Amniotic epithelial cell (primary cell): ENCODE measurements at regions not wholly inside any gene's neighbourhood (a gene's known extent, or its start where the extent isn't known, plus 50 kb on each side); places are given as distances from the start of the nearest gene placed in this dataset.

ENCODE experiments used
- DNase-seq: peaks from one replicate; pipeline ENCODE4 v3.0.0-alpha.2; 2010; ENCODE audit warnings: low read depth

DNA sequence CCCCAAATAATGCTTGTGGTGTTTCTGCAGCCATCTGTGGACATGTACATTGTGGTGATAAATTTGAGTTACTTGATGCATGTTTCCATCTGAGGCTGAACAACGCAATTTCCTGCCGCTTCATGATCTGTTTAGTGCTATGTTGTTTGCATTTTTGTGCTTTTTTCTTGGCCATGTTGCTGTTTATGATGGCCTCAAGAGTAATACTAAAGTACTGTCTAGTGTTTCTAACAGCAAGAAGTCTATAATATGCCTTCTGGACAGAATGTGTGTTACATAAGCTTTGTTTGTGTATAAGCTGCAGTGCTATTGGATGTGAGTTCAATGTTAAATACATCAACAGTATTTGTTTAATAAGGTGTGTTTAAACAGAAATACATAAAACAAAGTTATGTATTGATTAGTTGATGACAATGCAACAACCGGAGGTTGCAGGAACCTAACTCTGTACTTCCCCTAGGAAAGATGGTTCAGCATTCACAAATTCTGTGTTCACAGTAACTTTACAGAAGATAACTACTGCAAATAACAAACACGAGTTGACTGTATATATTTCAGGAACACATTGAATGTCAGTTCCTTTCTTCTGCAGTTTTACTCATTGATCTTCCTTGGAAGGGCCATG lies 114.8 kb upstream of the USP24 start:
- no peak for DNase-seq

DNA sequence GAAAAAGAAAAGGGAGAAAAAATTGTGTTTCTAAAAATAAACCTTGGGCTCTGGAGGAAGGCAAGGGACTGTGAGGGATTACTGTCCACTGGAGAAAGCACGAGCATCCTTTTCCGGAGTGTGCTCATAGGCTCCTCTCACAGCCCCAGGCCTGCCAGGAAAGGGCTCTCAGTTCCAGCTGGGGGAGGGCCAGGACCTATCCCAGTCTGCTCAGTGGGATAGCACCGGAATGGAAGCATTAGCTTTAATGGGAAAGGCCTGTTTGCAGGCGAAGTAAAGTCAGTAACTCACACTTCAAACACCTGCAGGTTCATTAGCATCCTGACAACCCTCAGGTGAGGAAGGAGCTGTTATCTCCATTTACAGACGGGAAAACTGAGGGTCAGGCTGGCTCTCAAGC lies 113.9 kb upstream of the USP24 start:
- no peak for DNase-seq

DNA sequence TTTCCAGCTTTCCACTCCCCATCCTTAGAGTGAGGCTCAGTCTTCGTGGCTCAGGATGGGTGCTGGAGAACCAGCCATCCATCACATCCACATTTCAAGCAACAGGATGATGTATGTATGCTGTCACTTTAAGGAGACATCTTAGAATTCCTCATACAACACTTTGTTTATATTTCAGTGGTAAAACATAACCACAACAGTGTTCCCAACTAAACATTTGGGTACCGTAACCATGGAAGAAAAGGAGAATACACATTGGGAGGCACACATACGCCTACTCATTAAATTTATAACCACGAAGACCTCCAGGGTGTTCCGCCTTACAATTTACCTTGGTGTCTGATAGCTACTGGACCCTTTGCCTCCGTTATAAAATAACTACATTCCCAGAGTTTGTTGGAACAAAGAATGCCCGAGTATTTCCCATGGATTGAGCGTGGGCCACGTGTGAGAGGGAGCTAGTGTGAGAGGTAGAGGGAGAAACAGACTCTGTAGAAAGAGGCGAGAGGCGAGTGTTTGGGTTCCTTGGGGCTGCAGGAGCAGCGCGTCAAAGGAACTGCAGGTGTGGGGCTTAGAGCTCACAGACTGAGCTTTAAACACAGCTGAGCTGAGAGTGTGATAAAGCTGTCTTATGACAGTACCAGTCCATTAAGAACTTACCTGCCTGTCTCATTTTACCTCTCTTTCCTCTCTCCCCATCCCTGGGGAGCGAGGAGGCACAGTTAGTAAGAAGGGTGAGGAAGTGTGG lies 111.5 kb upstream of the USP24 start:
- DNase-seq, result no peak

DNA sequence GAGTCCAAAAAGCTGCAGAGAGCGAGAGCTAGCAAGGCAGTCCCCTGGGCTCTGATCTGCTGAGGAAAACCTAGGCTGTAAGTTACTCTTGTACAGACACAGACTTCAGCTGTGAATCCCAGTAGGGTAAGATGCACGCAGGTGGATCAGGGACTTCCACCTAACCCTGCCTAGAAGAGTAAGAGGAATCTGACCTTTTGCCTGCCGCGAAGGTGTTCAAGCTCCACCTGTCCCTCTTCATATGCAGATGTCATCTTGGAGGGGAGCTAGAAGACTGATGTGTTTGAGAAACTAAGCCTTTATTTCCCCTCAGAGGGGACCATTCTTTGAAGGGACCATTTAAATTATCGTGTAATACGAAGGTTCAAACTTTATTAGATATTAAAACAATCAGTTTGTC lies 108.6 kb upstream of the USP24 start:
- no peak for DNase-seq

DNA sequence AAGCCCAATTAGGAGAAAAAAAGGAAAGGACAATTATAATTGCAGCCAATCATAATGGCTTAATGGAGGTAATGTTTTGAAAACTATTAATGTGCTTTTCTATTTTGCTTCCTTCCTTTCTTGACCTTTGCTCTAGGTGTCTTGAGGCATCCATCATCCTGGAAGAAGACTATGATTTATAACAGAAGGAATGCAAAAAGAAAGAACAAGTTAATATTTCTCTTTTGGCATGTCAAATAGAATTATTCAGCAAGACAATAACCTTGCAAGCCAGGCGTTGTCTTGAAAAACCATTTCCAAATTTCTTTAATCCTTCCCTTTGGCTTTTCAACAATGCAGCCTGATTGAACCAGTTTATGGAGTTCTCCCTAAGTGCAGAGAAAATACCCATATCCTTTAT lies 107.7 kb upstream of the USP24 start:
- no peak for DNase-seq

DNA sequence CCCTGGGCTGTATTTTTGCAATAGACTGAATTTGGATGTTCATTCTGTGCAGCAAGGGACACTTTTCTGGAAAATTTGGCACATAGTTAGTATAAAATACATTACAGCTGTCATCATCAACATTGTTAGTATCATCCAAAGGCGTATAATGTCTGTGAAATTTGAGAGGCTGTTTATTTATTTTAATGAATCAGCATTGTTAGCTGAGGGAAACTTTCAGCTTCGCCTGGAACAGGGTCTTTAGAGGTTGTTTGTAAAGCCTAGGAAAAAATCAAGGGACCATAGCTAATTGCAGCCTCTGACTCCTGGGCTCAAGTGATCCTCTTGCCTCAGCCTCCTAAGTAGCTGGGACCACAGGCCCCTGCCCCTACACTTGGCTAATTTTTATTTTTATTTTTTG lies 106.8 kb upstream of the USP24 start:
- DNase-seq, result no peak

DNA sequence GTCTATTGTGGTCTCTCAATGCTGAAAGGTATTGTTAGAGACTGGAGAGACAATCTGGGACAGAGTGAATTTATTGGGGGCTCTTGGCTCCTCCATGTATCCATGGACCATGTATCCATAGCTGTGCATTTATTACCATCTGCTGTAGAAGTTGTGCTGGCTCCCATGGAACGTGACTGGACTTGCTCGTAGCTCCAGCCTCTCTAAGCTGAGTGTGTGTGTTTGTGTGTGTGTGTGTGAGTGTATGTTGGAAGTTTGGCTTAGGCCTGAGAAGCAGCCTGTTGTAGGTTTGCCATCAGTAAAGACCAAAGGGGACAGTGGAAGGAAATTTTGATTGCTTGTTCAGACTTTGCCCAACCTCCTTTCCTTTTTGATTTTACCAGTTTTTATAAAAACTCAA lies 105.7 kb upstream of the USP24 start:
- no peak for DNase-seq

DNA sequence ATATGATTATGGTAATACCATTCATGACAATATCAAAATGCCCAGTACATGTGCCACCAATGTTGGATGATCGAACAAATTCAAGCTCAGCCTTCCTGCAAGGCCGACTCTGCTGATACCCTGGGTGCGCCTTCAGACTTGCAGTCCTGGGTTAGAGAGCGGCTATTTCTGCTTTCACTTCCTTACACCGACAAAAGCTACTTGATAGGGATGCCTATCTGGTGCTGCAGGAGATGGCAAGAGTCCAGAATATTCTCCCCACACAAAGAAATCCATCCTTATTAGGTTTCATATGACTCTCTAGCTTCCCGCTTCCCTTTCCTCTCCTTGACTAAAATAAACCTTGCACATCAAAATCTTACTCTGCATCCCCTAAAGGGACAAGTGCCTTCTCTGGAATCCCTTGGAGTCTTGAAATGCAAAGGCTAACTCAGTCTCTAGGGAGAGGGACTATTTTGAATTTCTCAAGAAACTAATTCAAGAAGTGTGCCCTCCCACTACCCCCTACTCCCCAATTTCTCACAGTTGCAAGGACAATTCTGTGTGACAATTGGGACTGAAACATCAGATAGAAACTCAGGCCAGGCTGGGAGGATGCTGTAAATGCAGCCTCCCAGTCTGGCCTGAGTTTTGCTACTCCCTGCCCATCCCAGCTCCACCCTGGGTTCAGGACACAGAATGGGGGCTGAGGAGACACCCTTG lies 103.1 kb upstream of the USP24 start:
- DNase-seq, result no peak

DNA sequence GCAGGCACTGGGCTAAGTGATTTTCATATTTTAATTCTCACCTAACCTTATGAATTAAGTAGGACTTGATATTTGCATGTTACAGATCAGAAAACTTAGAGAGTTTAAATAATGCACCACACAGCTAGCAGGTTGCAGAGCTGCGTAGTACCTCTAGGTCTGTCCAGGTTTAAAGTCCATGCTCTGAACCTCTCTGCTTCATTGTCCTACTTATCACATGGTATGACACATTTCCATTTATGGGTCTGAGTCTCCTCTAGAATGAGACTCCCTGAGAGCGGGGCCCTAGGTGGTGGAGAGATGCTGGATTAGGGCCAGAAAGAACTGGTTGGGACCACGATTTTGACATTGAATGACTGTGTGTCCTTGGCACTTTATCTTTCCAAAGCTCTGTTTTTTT lies 102.5 kb upstream of the USP24 start:
- no peak for DNase-seq

DNA sequence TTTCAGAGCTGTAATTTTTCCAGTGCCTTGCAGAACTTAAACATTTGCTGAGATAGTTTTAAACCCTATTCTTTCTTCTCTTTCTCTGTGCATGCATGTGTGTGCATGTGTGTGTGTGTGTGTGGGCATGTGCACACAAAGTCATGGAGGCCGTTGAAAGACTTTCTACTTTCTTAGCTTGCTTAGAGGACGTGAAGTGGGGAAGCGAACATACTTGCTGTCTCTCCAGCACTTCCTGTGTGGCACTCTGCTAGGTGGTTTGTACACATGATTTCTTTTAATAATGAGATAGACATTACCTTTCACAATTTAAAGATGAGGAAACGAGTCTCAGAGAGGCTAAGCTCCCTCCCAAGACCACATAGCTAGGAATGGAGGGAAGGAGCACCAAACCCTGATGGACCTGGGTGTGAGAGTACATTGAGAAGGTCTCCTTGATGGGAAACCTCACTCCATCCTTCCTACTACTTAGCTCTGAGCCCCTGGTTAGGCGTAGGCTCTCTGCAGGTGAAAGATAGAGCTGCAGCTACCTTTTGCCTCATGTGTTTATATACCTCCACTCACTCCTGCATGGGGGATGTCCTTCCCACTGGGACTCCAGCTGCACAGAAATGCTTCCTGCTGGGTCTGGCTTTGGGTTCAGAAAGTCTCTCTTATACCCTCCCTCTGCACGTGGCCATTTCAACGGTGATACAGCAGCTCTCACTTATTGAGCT lies 101.9 kb upstream of the USP24 start:
- DNase-seq, result no peak

DNA sequence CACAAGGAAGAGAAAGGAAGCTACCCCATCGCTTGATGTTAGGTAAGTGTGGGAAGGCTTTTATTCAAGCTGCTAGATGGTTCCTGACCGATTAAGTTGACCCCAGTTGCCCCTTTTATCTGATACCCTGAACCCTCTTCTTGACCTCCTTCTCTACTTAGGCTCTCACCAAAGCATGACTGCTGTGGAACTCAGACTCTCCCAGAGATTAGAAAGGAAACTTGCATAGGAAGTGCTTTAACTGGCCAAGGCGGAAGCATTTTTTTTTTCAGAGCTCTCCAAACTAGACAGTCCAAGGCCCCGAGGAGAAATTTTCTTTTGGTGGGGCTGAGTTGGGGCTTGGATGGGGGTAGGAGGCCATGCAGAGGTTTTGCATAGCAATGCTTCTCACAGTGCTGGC lies 101.3 kb upstream of the USP24 start:
- no peak for DNase-seq

DNA sequence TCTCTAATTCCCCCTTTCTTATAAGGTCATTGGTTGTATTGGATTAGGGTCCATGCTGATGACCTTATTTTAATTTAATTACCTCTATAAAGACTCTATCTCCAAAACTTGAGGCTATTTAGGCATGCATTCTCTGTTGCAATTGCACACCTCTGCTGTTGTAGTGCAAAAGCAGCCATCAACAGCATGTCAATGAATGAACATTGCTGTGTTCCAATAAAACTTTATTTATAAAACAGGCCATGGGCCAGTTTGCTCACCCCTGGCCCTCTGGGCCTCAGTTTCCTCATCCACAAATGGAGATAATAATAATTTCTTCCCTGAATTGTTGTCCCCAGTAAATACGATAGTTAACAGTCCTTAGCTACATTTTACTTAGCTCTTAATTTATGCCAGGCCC lies 100.4 kb upstream of the USP24 start:
- DNase-seq, result no peak

DNA sequence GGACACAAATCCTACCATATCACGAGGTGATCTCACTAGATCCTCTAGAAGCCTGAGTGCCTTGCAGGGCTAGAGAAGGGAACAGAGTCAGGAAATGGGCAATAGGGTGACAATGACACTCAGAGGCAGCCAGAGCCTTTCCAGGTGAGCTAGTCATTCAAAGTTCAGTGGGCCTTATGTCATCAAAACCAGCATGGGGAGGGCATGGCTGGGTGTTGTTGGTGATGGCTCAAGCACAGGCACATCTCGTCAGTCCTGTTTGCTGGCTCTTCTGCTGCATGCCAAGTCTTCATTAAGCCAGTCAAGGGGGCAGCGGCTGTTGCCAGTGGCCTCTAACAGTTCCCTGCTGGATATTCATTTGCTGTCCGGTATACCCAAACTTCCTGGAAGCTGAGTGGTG lies 99.6 kb upstream of the USP24 start:
- no peak for DNase-seq

DNA sequence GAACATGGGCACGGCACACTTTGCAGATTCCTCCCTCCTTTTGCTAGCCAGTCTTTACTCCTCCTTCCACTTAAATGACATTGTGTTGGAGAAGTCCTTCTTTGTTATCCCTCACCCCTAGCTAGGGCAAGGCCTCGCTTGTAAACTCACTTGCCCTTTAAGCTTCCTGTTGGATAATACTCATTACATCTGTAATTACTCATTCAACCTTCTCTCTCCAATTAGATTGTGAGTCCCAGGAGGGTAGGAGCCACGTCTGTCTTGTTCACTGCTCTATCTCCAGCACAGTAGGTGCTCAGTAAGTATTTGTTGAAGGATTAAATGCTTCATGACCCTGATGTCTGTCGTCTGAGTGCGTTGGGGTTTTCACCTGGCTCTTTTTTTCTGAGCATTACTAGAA lies 98.7 kb upstream of the USP24 start:
- DNase-seq, result no peak

DNA sequence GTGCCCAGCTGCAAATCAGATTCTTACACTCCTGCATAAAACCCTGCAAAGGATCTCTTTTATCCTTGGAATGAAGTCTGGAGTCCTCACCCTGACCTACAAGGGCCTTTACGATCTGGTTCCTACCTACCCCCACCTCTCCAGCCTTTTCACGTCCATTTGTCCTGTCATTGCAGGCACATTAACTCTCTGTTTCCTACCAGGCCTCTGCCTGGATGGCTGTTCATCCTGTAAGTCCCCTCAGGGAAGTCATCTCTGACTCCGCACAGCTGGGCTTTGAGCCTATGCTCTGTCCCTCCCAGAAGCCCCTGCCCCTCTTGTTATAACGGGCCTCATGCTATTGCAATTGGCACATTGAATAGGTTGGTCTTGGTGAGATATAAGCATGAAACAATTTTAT lies 96.8 kb upstream of the USP24 start:
- DNase-seq, result no peak

DNA sequence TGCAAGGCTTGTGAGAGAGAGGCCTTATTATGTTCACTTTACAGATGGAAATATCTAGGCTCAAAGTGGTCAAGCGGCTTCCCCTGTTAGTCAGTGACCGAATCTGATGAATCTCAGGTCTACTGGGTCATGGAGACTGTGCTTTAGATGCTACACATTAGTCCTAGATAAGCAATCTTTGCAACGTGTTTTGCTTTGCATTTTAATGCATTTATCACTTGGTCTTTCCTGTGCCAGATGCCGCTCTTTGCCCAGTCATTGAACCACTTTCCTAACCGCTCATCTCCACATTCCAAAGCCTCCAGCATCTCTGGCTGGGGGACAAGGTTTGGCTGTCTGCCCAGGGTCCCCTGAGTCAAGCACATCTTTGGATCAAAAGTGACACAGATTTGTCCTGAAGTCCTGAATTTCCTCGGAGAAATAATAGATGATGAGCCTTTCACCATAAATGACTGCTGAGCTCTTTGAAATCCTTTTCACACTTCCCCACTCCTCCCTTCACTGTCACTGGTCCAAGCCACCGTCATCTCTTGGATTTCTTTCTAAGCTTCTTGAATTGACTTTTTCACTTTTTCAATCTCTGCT lies 96.0 kb upstream of the USP24 start:
- peak; percentile 64 for DNase-seq

DNA sequence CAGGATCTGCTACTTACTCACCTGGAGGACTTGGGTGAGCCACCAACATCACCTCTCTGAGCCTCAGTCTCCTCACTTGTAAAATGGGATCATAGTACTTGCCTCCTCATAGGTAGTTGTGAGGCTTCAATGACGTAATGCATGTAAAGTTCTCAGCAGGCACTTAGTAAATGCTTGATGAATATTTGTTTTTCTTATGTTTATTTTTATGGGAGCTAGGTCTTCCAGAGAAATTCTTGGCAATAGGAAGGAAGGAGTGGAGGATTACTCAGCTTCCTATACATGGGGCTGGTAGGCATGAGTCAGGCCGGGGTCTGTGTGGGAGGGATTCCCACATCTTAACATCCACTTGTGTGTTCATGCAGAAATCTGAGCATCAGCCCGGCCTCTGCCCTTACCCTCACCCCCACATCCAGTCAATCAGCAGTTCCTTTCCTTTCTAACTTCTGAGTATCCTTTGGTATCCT lies 95.4 kb upstream of the USP24 start:
- DNase-seq, result peak; percentile 99

DNA sequence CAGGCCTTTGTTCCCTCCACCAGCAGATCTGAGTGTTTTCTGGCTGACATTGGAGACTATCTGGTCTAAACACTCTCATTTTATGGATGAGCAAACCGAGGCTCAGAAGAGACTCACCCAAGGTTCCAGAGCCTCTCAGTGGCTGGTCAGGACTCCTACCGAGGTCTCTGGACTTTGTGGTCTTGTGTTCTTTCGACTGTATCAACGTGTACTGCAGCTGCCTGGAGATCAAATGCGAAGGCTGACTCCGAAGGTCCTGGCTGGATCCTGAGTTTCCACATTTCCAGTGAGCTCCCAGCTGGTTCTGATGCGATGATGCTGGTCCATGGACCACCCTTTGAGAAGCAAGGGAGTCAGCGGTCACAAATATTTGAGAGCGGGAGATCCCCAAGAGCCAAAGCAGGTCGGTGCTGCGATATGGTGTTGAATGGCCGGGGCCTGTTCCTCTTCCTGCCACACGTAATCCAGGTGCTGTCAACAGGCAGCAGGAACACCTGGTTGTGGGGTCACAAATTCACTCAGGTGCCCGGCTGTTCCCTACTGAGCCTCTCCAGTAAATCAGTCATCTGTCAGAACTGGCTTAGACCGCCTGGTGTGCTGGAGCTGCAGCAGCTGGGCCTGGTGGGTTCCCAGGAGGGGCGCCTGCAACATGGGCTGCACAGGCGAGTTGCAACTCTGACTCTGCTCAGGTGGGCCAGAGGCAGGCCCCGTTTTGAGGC lies 94.8 kb upstream of the USP24 start:
- DNase-seq, result no peak

DNA sequence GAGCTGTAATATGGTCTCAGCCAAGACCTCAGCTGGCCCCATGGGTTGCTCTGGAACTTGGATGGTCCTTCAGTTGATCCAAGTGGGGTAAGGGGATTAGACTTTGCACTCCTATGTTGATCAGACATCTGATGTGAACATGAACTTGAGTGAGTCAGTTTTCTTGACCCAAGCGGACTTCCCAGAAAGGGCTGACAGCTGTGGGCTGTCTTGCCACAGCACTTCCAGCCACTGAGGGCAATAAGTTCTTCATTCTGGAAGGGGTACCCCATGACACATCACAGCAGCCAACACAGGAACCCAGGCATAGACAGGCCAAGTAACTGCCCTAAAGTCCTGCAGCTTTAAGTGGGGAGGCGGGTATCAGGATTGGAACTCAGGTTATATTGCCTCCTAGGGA lies 93.9 kb upstream of the USP24 start:
- peak; percentile 52 for DNase-seq

DNA sequence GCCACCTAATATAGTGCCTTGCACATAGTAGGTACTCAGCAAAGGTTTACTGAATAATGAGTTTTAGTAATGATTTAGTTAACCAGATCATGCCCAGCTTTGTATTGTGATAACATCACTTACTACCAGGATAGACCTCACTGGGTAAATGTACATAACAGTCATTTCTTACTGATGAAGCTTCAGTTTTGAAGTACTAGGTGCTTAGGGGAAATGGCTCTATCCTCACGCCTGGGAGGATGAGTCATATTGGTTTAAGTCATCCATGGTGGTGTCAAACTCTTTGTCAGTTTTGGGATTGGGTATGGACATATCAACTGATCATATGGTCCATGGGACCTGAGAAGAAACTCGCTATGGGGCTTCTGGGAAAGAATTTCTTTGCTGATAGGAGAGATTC lies 90.6 kb upstream of the USP24 start:
- DNase-seq, result peak; percentile 24

DNA sequence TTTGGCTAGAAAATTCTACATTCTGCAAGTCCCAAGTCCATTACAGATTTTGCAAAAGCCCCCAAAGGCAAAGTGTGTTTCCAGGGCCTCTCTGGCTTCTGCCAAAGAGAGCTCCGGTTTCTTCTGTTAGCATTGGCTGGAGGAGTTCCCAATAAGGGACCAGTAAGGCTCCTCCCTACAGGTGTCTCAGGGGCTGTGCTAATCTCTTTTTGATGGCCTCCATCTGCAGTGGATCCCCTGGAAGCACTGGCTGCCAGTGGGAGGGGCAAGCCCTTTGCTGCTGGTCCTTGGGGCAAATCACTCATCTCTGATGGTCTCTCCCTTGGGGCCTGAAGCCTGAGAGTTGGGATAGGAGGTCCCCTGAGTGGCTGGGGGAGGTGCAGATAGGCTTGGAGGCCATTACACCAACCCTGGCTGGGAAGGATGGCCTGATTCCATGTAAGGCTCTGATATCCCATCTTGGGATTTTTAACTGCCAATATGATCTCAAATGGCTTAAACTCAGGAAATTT lies 89.1 kb upstream of the USP24 start:
- DNase-seq, result no peak
